ENCODE measurements at regions not wholly inside any gene's neighbourhood (a gene's known extent, or its start where the extent isn't known, plus 50 kb on each side); places are given as distances from the start of the nearest gene placed in this dataset.

DNA sequence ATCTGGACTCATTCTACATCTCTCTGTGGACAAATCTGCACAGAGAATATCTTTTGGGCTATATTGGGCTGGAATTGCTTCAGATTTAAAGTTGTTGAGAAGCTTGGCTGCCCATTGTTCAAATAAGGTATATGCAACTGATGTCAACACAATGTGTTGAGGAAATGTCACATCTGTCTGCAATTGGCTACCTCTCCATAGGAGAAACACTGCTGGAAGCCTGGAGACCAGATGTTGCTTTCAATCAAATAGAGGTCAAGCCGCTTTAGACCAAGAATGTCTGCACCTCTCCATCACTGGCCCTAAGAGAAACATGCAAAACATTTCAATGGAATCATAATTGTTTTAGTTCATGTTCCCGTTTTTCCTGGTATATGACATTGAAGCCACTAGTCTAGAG, 720.2 kb downstream of the SLC4A3 start:
- Histone ChIP-seq H3K36me3 (no peaks in the 10 kb centered on the region), H3K4me1 (no peaks in the 10 kb centered on the region), H3K27me3 (no peaks in the 10 kb centered on the region), H3K4me3 (no peak overlapping the region), H3K9me3 (no peaks in the 10 kb centered on the region), H3K27ac (no peak overlapping the region)
- TF ChIP-seq POLR2A (IDR thresholded peaks at IDR 0.05): no peak
- TF ChIP-seq, protein P1, sequence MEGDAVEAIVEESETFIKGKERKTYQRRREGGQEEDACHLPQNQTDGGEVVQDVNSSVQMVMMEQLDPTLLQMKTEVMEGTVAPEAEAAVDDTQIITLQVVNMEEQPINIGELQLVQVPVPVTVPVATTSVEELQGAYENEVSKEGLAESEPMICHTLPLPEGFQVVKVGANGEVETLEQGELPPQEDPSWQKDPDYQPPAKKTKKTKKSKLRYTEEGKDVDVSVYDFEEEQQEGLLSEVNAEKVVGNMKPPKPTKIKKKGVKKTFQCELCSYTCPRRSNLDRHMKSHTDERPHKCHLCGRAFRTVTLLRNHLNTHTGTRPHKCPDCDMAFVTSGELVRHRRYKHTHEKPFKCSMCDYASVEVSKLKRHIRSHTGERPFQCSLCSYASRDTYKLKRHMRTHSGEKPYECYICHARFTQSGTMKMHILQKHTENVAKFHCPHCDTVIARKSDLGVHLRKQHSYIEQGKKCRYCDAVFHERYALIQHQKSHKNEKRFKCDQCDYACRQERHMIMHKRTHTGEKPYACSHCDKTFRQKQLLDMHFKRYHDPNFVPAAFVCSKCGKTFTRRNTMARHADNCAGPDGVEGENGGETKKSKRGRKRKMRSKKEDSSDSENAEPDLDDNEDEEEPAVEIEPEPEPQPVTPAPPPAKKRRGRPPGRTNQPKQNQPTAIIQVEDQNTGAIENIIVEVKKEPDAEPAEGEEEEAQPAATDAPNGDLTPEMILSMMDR (IDR thresholded peaks at IDR 0.05 in 4 of 5, conservative IDR thresholded peaks at IDR 0.05 in 1 of 5): no peak
- intact Hi-C loops (cut with DNase I; ENCODE audit: low total_unique reads): no loop called here
- ATAC-seq (no peak), DNase-seq (no peak)
- in situ Hi-C loops (cut with MboI; ENCODE audit: low sequenced_read_pairs in 4 of 4): no loop called here

DNA sequence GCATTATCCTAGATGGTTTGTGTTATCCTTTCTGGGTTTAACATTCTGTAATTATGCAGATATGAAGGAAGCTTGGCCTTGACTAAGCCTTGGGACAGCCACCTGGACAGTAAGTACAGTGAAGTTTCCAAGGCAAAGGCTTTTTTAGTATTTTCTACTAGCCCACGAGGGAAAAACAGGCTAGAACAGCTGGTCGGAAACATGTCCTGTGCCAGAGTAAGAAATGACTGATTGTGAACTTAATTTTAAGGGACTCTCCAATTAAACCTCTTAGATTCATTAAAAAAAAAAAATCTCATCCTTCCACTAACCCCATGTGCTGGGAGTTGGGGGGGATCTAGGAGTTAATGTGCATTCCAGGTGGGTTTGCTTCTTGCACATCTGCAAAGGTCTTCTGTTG, 720.8 kb downstream of the SLC4A3 start:
- H3K27me3 ChIP-seq: no peaks in the 10 kb centered on the region
- TF ChIP-seq, protein P1 (IDR thresholded peaks at IDR 0.05 in 4 of 5, conservative IDR thresholded peaks at IDR 0.05 in 1 of 5): no peak
- TF ChIP-seq POLR2A (IDR thresholded peaks at IDR 0.05): no peak
- no peaks in the 10 kb centered on the region for H3K9me3 ChIP-seq
- ATAC-seq (no peak), DNase-seq (no peak)
- no peaks in the 10 kb centered on the region for H3K4me1 ChIP-seq
- H3K36me3 ChIP-seq: no peaks in the 10 kb centered on the region
- H3K27ac ChIP-seq: no peak overlapping the region
- intact Hi-C loops (cut with DNase I; ENCODE audit: low total_unique reads): no loop called here
- H3K4me3 ChIP-seq: no peak overlapping the region
- in situ Hi-C loops (cut with MboI; ENCODE audit: low sequenced_read_pairs in 4 of 4): no loop called here

DNA sequence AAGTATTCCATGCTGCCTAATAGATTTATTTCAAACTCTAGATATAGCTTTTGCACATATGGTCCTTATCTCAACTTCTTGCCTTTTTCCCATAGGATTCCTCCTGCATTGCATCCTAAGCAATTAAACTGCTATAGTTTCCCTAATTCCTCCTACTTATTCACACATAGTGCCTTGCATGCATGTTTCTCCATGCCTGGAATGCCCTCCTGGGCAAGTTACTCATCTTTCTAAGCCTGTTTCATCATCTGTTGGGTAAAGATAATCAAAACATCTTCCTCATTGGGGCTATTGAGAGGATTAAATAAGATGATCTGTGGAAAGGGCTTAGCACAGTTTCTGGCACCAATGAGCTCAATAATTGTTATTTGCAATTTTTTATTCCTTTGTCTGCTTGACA, 726.5 kb downstream of the SLC4A3 start:
- H3K27me3 ChIP-seq: no peaks in the 10 kb centered on the region
- no peaks in the 10 kb centered on the region for H3K36me3 ChIP-seq
- ATAC-seq: no peak
- TF ChIP-seq, protein P1 (IDR thresholded peaks at IDR 0.05 in 4 of 5, conservative IDR thresholded peaks at IDR 0.05 in 1 of 5): no peak
- TF ChIP-seq POLR2A (IDR thresholded peaks at IDR 0.05): no peak
- intact Hi-C loops (cut with DNase I; ENCODE audit: low total_unique reads): no loop called here
- no peaks in the 10 kb centered on the region for H3K4me1 ChIP-seq
- no peak for DNase-seq
- H3K27ac ChIP-seq: no peak overlapping the region
- in situ Hi-C loops (cut with MboI; ENCODE audit: low sequenced_read_pairs in 4 of 4): no loop called here
- no peak overlapping the region for H3K4me3 ChIP-seq
- no peaks in the 10 kb centered on the region for H3K9me3 ChIP-seq

DNA sequence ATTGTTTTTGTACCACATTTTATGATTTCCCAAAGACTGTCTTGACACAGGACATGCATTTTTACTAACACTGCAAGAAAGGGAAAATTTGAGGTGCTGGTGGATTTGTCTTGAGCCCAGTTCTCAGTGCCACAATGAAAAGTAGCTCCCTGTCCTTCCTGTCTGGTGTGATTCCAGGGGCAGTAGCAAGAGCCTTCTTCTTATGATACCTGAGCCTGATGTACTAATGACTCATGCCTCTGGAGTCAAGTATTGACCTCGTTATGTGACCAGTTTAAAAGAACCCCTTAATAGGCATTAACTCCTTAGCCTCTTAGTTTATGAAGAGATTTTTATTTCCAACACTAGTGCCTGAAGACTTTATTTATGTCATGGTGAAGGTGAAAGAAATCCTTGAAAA, 728.6 kb downstream of the SLC4A3 start:
- Histone ChIP-seq H3K9me3 (no peaks in the 10 kb centered on the region), H3K36me3 (no peaks in the 10 kb centered on the region), H3K4me1 (no peaks in the 10 kb centered on the region), H3K4me3 (no peak overlapping the region), H3K27ac (no peak overlapping the region), H3K27me3 (no peaks in the 10 kb centered on the region)
- intact Hi-C loops (cut with DNase I; ENCODE audit: low total_unique reads) (no loop called here), in situ Hi-C loops (cut with MboI; ENCODE audit: low sequenced_read_pairs in 4 of 4) (no loop called here)
- ATAC-seq: no peak
- no peak for DNase-seq
- TF ChIP-seq POLR2A (IDR thresholded peaks at IDR 0.05): no peak
- TF ChIP-seq, protein P1 (IDR thresholded peaks at IDR 0.05 in 4 of 5, conservative IDR thresholded peaks at IDR 0.05 in 1 of 5): no peak

DNA sequence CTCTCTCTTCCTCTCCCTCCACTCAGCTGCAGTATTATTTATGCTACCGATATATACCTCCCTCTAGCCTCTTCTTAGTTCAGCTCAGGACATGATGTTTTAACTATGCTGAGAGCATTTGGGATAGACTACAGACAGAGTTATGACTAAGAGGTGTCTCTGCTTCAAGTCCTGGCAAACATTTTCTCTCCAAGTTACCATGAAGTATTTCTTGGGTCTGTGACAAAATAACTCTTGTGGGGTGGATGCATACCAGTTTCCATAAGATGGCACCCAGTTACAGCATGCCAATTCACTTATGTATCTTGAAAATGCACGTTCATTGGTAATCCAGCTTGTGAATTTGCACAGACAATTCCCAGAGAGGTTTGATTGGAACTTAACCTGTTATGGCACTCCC, 737.6 kb downstream of the SLC4A3 start:
- in situ Hi-C loops (cut with MboI; ENCODE audit: low sequenced_read_pairs in 4 of 4): no loop called here
- intact Hi-C loops (cut with DNase I; ENCODE audit: low total_unique reads): no loop called here
- ATAC-seq: no peak

More for the DNA sequence above, 737.6 kb downstream of the SLC4A3 start:
- no peak for DNase-seq
- Histone ChIP-seq H3K27ac (no peak overlapping the region), H3K4me3 (no peak overlapping the region), H3K4me1 (no peaks in the 10 kb centered on the region), H3K27me3 (no peaks in the 10 kb centered on the region), H3K9me3 (no peaks in the 10 kb centered on the region), H3K36me3 (no peaks in the 10 kb centered on the region)
- TF ChIP-seq, protein P1 (IDR thresholded peaks at IDR 0.05 in 4 of 5, conservative IDR thresholded peaks at IDR 0.05 in 1 of 5): no peak
- TF ChIP-seq POLR2A (IDR thresholded peaks at IDR 0.05): no peak

All from gastrocnemius medialis (tissue), 4 donors.